Esophagus squamous epithelium (tissue), 5 donors: ENCODE measurements at regions not wholly inside any gene's neighbourhood (a gene's known extent, or its start where the extent isn't known, plus 50 kb on each side); places are given as distances from the start of the nearest gene placed in this dataset.

ENCODE experiments used
- DNase-seq: peaks from one replicate; lab custom pipeline; 2025; lab: John Stamatoyannopoulos, UW
- H3K27ac ChIP-seq, 4 donors: fragments of 200-600 bp; sonication (generic); one replicate each; pipeline ENCODE4 v1.5.1; 2016 to 2019; ENCODE audit warnings: mild to moderate bottlenecking in 1 of 4
- H3K27me3 ChIP-seq, 4 donors: fragments of 200-600 bp; sonication (generic); 1 replicate in 3 of 4; 2 replicates in 1 of 4; pipeline versions ENCODE4 v1.5.1 to v1.6.0; 2017 to 2021; ENCODE audit warnings: antibody characterized with exemption in 1 of 4
- H3K36me3 ChIP-seq, 3 donors: fragments of 200-600 bp; sonication (generic); one replicate each; pipeline ENCODE4 v1.5.1; 2016 to 2019
- H3K4me1 ChIP-seq, 3 donors: fragments of 200-600 bp; sonication (generic); one replicate each; pipeline ENCODE4 v1.5.1; 2017 to 2019
- H3K4me3 ChIP-seq, 4 donors: fragments of 200-600 bp; sonication (generic); 1 replicate in 3 of 4; 2 replicates in 1 of 4; pipeline ENCODE4 v1.5.1; 2016 to 2019; ENCODE audit warnings: mild to moderate bottlenecking in 2 of 4, moderate library complexity in 1 of 4
- H3K9me3 ChIP-seq, 3 donors: fragments of 200-600 bp; sonication (generic); one replicate each; pipeline ENCODE4 v1.5.1; 2016 to 2019
- POLR2A ChIP-seq, 4 donors: fragments of 450-650 bp; IDR thresholded peaks; one replicate each; pipeline ENCODE4 v1.6.1; 2017; ENCODE audit warnings: antibody characterized with exemption in 4 of 4, mild to moderate bottlenecking in 4 of 4, moderate library complexity in 3 of 4
- WGBS, 2 donors: methylation state at CpG; one replicate each; pipeline ENCODE4 v1.1.5; 2018; 5-methylcytosine and 5-hydroxymethylcytosine counted together
- intact Hi-C: fragments of 100-400 bp; cut with DNase I; formaldehyde crosslinking; loops from one replicate; pipeline ENCODE4 v1.15.0; 2022
- TF ChIP-seq, protein P1 (sequence below), 6 experiments: fragments of 450-650 bp in 4 of 6; fragments of 200-600 bp in 2 of 6; sonication (generic) in 2 of 6; IDR thresholded peaks; one replicate each; pipeline ENCODE4 v1.5.1; 2016 to 2019; ENCODE audit warnings: antibody characterized with exemption in 6 of 6, mild to moderate bottlenecking in 4 of 6, moderate library complexity in 4 of 6
- donor health status: DM: yes; HTN: yes; CAD: no.

DNA sequence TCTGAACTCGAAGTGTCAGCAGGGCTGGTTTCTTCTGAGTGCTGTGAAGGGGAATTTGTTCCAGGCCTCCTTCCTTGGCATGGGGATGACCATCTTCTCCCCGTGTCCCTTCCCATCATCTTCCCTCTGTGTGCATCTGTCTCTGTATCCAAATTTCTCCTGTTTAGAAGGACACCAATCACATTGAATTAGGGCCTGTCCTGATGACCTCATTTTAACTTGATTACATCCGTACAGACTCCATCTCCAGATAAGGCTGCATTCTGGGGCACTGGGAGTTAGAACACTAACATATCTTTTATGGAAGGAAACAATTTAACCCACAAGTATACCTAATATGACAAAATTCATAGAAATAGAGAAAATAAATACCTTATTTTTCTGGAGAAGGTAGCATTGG, 76.8 kb upstream of the ANKRD1 start:
- H3K4me1 ChIP-seq: no peaks in the 10 kb centered on the region
- 82 to 88% methylated on average over 3 of the region's 3 CpGs for WGBS, 2 donors
- TF ChIP-seq, protein P1, sequence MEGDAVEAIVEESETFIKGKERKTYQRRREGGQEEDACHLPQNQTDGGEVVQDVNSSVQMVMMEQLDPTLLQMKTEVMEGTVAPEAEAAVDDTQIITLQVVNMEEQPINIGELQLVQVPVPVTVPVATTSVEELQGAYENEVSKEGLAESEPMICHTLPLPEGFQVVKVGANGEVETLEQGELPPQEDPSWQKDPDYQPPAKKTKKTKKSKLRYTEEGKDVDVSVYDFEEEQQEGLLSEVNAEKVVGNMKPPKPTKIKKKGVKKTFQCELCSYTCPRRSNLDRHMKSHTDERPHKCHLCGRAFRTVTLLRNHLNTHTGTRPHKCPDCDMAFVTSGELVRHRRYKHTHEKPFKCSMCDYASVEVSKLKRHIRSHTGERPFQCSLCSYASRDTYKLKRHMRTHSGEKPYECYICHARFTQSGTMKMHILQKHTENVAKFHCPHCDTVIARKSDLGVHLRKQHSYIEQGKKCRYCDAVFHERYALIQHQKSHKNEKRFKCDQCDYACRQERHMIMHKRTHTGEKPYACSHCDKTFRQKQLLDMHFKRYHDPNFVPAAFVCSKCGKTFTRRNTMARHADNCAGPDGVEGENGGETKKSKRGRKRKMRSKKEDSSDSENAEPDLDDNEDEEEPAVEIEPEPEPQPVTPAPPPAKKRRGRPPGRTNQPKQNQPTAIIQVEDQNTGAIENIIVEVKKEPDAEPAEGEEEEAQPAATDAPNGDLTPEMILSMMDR (IDR thresholded peaks at IDR 0.05): no peak
- TF ChIP-seq POLR2A (IDR thresholded peaks at IDR 0.05): no peak
- no peaks in the 10 kb centered on the region for H3K36me3 ChIP-seq
- no peak overlapping the region for H3K4me3 ChIP-seq
- H3K27ac ChIP-seq: no peak overlapping the region
- intact Hi-C loops: no loop called here
- no peak for DNase-seq
- no peaks in the 10 kb centered on the region for H3K27me3 ChIP-seq
- H3K9me3 ChIP-seq: no peaks in the 10 kb centered on the region

DNA sequence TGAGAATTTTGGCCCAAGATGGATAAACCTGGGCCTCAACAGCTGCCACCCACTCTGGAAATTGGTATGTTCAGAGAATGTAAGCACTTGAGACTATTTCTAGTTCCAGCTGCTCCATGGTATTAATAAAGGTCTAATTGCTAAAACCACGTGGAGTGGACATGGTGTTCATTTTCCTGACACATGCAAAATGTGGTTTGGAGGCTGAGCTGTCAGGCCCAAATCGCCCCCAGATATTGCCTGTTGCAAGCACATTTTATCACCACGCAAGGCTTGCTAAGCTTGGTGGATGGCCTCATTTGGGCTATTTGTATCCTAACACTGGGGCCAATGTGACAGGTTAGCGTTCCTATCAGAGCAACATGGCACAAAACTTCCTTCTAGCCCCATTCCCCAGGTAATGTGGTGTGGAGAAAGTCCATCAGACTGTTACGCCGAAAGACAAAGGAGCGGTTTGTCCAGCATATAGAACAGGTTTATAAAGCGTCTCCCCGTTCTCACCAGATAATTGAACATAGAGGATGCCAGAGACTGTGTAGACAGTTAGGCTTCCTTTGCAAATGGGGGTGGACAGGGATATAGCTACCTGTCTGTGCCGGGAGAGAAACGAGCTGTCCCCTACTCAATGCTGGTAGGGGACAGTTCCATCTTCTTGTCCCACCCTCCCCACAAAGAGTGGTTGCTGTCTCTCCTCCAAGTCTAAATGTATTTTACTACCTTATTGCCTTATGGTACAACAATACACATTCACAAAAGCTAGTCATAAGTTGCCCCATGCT, 78.0 kb upstream of the ANKRD1 start:
- Histone ChIP-seq H3K4me1 (no peaks in the 10 kb centered on the region), H3K27me3 (no peaks in the 10 kb centered on the region), H3K27ac (no peak overlapping the region), H3K4me3 (no peak overlapping the region), H3K36me3 (no peaks in the 10 kb centered on the region), H3K9me3 (no peaks in the 10 kb centered on the region)
- intact Hi-C loops: no loop called here
- TF ChIP-seq, protein P1 (IDR thresholded peaks at IDR 0.05): no peak
- TF ChIP-seq POLR2A (IDR thresholded peaks at IDR 0.05): no peak
- DNase-seq: no peak
- 77 to 79% methylated on average over 10 to 11 of the region's 11 CpGs for WGBS, 2 donors

DNA sequence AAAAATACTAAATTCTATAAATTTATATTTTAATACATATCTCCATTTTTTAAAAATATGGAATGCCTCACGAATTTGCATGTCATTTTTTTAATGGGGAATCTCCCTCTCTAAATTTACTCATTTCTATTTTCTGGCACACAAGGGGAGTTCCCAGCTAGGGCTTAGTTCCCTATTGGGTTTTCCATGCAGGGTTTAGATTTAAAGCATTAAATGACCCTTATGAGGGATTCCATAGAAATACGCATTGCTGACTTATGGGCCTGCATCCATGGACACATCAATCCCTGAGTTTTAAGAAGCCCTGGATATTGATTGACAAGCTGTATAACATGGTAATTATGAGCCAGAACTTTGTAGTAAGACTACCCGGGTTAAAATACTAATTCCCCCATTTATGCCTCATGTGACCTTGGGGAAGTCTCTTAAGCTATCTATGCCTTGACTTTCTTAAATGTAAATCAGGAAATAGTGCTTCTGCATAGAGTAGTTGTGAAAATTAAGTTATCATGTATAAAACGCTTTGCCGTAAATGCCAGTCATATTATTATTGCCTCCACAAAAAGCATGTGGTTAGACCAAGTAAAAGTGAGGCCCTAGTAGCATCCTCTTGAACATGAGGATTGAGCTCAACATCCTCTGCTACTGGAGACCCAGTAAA, 78.8 kb upstream of the ANKRD1 start:
- DNase-seq: no peak
- Histone ChIP-seq H3K27ac (no peak overlapping the region), H3K9me3 (no peaks in the 10 kb centered on the region), H3K27me3 (no peaks in the 10 kb centered on the region), H3K4me3 (no peak overlapping the region), H3K4me1 (no peaks in the 10 kb centered on the region), H3K36me3 (no peaks in the 10 kb centered on the region)
- intact Hi-C loops: no loop called here
- TF ChIP-seq, protein P1 (IDR thresholded peaks at IDR 0.05): no peak
- TF ChIP-seq POLR2A (IDR thresholded peaks at IDR 0.05): no peak
- WGBS, 2 donors: 77 to 80% methylated on average over 5 of the region's 5 CpGs

DNA sequence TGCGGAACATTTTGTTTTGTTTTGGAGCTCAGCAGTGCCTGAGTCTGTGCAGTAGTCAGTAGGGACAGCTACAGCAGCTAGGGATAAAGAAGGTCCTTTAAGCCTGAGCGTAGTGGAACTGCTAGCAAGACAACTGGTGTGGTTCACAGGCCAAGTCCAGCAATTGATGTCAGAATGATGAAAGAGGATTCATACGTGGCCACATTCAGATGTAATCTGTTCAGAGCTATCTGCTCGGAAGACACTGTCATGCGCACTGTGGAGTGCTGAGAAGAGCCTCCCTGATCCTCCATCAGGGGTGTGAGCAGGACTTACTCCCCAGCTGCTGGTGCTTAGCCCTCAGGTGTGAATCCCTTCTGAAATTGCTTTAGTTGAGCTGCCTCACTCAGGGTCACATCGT, 79.6 kb upstream of the ANKRD1 start:
- Histone ChIP-seq H3K9me3 (no peaks in the 10 kb centered on the region), H3K4me3 (no peak overlapping the region), H3K27me3 (no peaks in the 10 kb centered on the region), H3K36me3 (no peaks in the 10 kb centered on the region), H3K4me1 (no peaks in the 10 kb centered on the region), H3K27ac (no peak overlapping the region)
- no peak for DNase-seq
- WGBS, 2 donors: 86 to 89% methylated on average over 5 to 6 of the region's 6 CpGs
- intact Hi-C loops: no loop called here
- TF ChIP-seq, protein P1 (IDR thresholded peaks at IDR 0.05): no peak
- TF ChIP-seq POLR2A (IDR thresholded peaks at IDR 0.05): no peak

DNA sequence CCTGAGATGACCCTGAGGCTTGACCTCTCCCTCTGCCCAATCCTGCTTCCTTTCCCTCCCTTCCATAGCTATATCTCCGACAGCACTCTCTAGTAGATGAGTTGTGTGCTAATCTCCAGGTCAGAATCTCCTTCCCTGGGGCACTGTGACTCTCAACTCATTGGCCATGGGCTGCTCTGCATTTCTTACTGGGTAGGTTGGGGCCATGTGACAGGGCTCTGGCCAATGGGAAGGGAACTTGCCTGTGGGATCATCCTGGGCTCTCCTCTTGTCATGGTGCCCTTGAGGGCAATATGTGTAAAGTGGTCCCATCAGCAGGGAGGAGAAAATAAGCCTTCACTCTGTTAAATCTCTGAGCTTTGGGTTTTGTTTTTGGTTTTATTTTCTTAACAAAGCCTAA, 80.1 kb upstream of the ANKRD1 start:
- H3K4me1 ChIP-seq: no peaks in the 10 kb centered on the region
- H3K4me3 ChIP-seq: no peak overlapping the region
- no peaks in the 10 kb centered on the region for H3K36me3 ChIP-seq
- no peak for TF ChIP-seq POLR2A (IDR thresholded peaks at IDR 0.05)
- TF ChIP-seq, protein P1 (IDR thresholded peaks at IDR 0.05): no peak
- WGBS, 2 donors: 75 to 100% methylated on average over 1 of the region's 1 CpG
- DNase-seq: no peak
- H3K27me3 ChIP-seq: no peaks in the 10 kb centered on the region
- intact Hi-C loops: no loop called here
- no peaks in the 10 kb centered on the region for H3K9me3 ChIP-seq
- no peak overlapping the region for H3K27ac ChIP-seq
